UCSD-AML1 (cell line): ENCODE measurements at regions not wholly inside any gene's neighbourhood (a gene's known extent, or its start where the extent isn't known, plus 50 kb on each side); places are given as distances from the start of the nearest gene placed in this dataset.

ENCODE experiments used
- DNase-seq: peaks from one replicate; lab custom pipeline; 2025; ENCODE audit not compliant: unreplicated experiment; lab: John Stamatoyannopoulos, UW

- no peak for DNase-seq
Measured at GRCh38 chr16:26189536-26189935, 497.8 kb downstream of the HS3ST4 start.

GRCh38 chr16:26194526-26194925, 502.8 kb downstream of the HS3ST4 start:
- DNase-seq = no peak

- no peak for DNase-seq
Measured at GRCh38 chr16:26195225-26195624, 503.5 kb downstream of the HS3ST4 start.

- DNase-seq = no peak
Measured at GRCh38 chr16:26196310-26196709, 504.6 kb downstream of the HS3ST4 start.

- DNase-seq = no peak
Measured at GRCh38 chr16:26196802-26197201, 505.0 kb downstream of the HS3ST4 start.

- DNase-seq = no peak
Measured at GRCh38 chr16:26197707-26198106, 505.9 kb downstream of the HS3ST4 start.

- no peak for DNase-seq
Measured at GRCh38 chr16:26198221-26198620, 506.5 kb downstream of the HS3ST4 start.

GRCh38 chr16:26204138-26204537, 512.4 kb downstream of the HS3ST4 start:
- no peak for DNase-seq

GRCh38 chr16:26211542-26211941, 519.8 kb downstream of the HS3ST4 start:
- no peak for DNase-seq

GRCh38 chr16:26212599-26212998, 520.8 kb downstream of the HS3ST4 start:
- DNase-seq = no peak

GRCh38 chr16:26214581-26215174, 522.9 kb downstream of the HS3ST4 start:
- no peak for DNase-seq

- DNase-seq = no peak
Measured at GRCh38 chr16:26220894-26221293, 529.1 kb downstream of the HS3ST4 start.

- DNase-seq = no peak
Measured at GRCh38 chr16:26231647-26232046, 539.9 kb downstream of the HS3ST4 start.

- DNase-seq = no peak
Measured at GRCh38 chr16:26240807-26241206, 549.0 kb downstream of the HS3ST4 start.

GRCh38 chr16:26247063-26247462, 555.3 kb downstream of the HS3ST4 start:
- DNase-seq = no peak

- no peak for DNase-seq
Measured at GRCh38 chr16:26252598-26252997, 560.8 kb downstream of the HS3ST4 start.

GRCh38 chr16:26261621-26262020, 569.9 kb downstream of the HS3ST4 start:
- no peak for DNase-seq

GRCh38 chr16:26263406-26263805, 571.6 kb downstream of the HS3ST4 start:
- no peak for DNase-seq

- no peak for DNase-seq
Measured at GRCh38 chr16:26267641-26268040, 575.9 kb downstream of the HS3ST4 start.

GRCh38 chr16:26269673-26270072, 577.9 kb downstream of the HS3ST4 start:
- DNase-seq = no peak

GRCh38 chr16:26273607-26274006, 581.8 kb downstream of the HS3ST4 start:
- DNase-seq = no peak

GRCh38 chr16:26275021-26275590, 583.3 kb downstream of the HS3ST4 start:
- DNase-seq = no peak

GRCh38 chr16:26276289-26276688, 584.5 kb downstream of the HS3ST4 start:
- DNase-seq = no peak
